ENCODE measurements at regions not wholly inside any gene's neighbourhood (a gene's known extent, or its start where the extent isn't known, plus 50 kb on each side); places are given as distances from the start of the nearest gene placed in this dataset.

GRCh38 chr16:74029115-74029792, 267.4 kb upstream of the PSMD7 start:
- TF ChIP-seq CTCF (conservative IDR thresholded peaks at IDR 0.05), result no peak
- no peak for TF ChIP-seq ZFX (IDR thresholded peaks at IDR 0.05)
- no peak overlapping the region for H3K27ac ChIP-seq

GRCh38 chr16:74026373-74027281, 270.0 kb upstream of the PSMD7 start:
- TF ChIP-seq ZFX (IDR thresholded peaks at IDR 0.05) (no peak), CTCF (conservative IDR thresholded peaks at IDR 0.05) (no peak)

GRCh38 chr16:74024953-74025352, 271.7 kb upstream of the PSMD7 start:
- H3K27ac ChIP-seq, result no peak overlapping the region
- TF ChIP-seq ZFX (IDR thresholded peaks at IDR 0.05), result no peak
- TF ChIP-seq CTCF (conservative IDR thresholded peaks at IDR 0.05), result no peak

More at GRCh38 chr16:74026373-74027281, 270.0 kb upstream of the PSMD7 start:
- no peak overlapping the region for H3K27ac ChIP-seq

GRCh38 chr16:74020095-74020670, 276.4 kb upstream of the PSMD7 start:
- TF ChIP-seq ZFX (IDR thresholded peaks at IDR 0.05) (no peak), CTCF (conservative IDR thresholded peaks at IDR 0.05) (no peak)
- H3K27ac ChIP-seq, result no peak overlapping the region

- TF ChIP-seq CTCF (conservative IDR thresholded peaks at IDR 0.05), result no peak
- H3K27ac ChIP-seq, result no peak overlapping the region
Observed at GRCh38 chr16:74019612-74020011, 277.0 kb upstream of the PSMD7 start.

- TF ChIP-seq CTCF (conservative IDR thresholded peaks at IDR 0.05), result no peak
- TF ChIP-seq ZFX (IDR thresholded peaks at IDR 0.05), result no peak
Observed at GRCh38 chr16:74015953-74016352, 280.7 kb upstream of the PSMD7 start.

GRCh38 chr16:73998707-73999106, 297.9 kb upstream of the PSMD7 start:
- no peak overlapping the region for H3K27ac ChIP-seq
- TF ChIP-seq CTCF (conservative IDR thresholded peaks at IDR 0.05) (no peak), ZFX (IDR thresholded peaks at IDR 0.05) (no peak)

More at GRCh38 chr16:74015953-74016352, 280.7 kb upstream of the PSMD7 start:
- no peak overlapping the region for H3K27ac ChIP-seq

Measured in C4-2B (cell line).